ENCODE measurements at regions not wholly inside any gene's neighbourhood (a gene's known extent, or its start where the extent isn't known, plus 50 kb on each side); places are given as distances from the start of the nearest gene placed in this dataset.

GRCh38 chr9:1267581-1267980, 217.4 kb downstream of the DMRT2 start:
- no peak for DNase-seq (ENCODE audit: low spot score)
- TF ChIP-seq HNF4G (IDR thresholded peaks at IDR 0.05) (no peak), ATF3 (IDR thresholded peaks at IDR 0.05) (no peak), FOXA2 (IDR thresholded peaks at IDR 0.05) (peak; percentile 93), CTCF (IDR thresholded peaks at IDR 0.05; ENCODE audit: low read depth, low read length, missing input control) (no peak), ZBTB33 (IDR thresholded peaks at IDR 0.05) (no peak), GABPA (IDR thresholded peaks at IDR 0.05 in 1 of 2, conservative IDR thresholded peaks at IDR 0.05 in 1 of 2) (no peak), JUND (IDR thresholded peaks at IDR 0.05) (no peak), HNF4A (conservative IDR thresholded peaks at IDR 0.05) (peak; percentile 26 to 44), REST (IDR thresholded peaks at IDR 0.05) (no peak), RAD21 (IDR thresholded peaks at IDR 0.05) (peak; percentile 10 to 39), YY1 (IDR thresholded peaks at IDR 0.05) (no peak), EGR1 (IDR thresholded peaks at IDR 0.05; ENCODE audit: low read depth in 2 of 2) (no peak), FOXA1 (IDR thresholded peaks at IDR 0.05) (peak; percentile 76), RXRA (IDR thresholded peaks at IDR 0.05) (peak in 1 of 2 donors; percentile 24), SP1 (IDR thresholded peaks at IDR 0.05) (no peak), TAF1 (conservative IDR thresholded peaks at IDR 0.05) (no peak), NR2F2 (IDR thresholded peaks at IDR 0.05) (no peak), MAX (IDR thresholded peaks at IDR 0.05) (no peak)
- WGBS = 51% methylated on average over 5 of the region's 5 CpGs

More at GRCh38 chr9:1267581-1267980, 217.4 kb downstream of the DMRT2 start:
- H3K4me3 ChIP-seq (ENCODE audit: low read depth in 1 of 3, low read length in 3 of 3) = no peak overlapping the region
- no peaks in the 10 kb centered on the region for H3K27me3 ChIP-seq (ENCODE audit: control insufficient read depth in 4 of 4, insufficient read depth in 4 of 4, low read length in 3 of 4)
- peaks cover 0 to 8% (median under 1%) of the 10 kb centered on the region in 4 donors for H3K4me1 ChIP-seq (ENCODE audit: control insufficient read depth in 4 of 4, insufficient read depth in 4 of 4, low read length in 3 of 4)
- H3K36me3 ChIP-seq (ENCODE audit: control insufficient read depth in 4 of 4, insufficient read depth in 3 of 4, low read depth in 1 of 4, low read length in 3 of 4) = no peaks in the 10 kb centered on the region
- no peak overlapping the region for H3K27ac ChIP-seq (ENCODE audit: low read depth in 1 of 2, low read length in 2 of 2)
- H3K9me3 ChIP-seq (ENCODE audit: control insufficient read depth in 4 of 4, low read length in 3 of 4) = no peaks in the 10 kb centered on the region
- no peak overlapping the region for H3K9ac ChIP-seq (ENCODE audit: low read depth in 1 of 2, low read length in 2 of 2)

Measured in liver (tissue), 8 donors.